HG02840 (cell line): ENCODE measurements at regions not wholly inside any gene's neighbourhood (a gene's known extent, or its start where the extent isn't known, plus 50 kb on each side); places are given as distances from the start of the nearest gene placed in this dataset.
"Not testable (repeated sequence)": the region's sequence is repeated elsewhere in the genome, so short reads cannot be mapped to it uniquely, and the experiment has no call there.

ENCODE experiments used
- ATAC-seq: cut with Tn5 transposase; IDR thresholded peaks from one replicate; pipeline ENCODE4 v1.9.1; 2021; ENCODE audit warnings: mild to moderate bottlenecking, moderate library complexity, moderate number of reproducible peaks; ENCODE audit not compliant: unreplicated experiment, low FRiP score

DNA sequence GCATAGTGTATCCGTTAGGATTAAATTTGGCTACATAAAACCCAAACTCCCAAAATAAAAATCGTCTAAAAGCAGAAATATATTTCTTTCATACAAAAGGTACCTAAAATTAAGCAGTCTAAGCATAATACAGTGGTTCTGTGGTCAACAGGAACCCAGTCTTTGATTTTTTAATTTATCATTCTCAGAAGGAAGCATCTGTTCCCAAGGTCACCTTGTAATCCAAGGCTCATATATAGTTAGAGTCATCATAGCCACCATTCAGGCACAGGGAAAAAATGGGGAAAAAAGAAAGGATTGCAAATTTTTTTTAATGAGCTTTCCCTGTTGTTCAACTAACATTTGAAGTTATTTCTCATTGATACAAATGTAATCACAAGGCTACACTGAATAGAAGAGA is 983.2 kb downstream of the PLOD2 start:
- no peak for ATAC-seq

DNA sequence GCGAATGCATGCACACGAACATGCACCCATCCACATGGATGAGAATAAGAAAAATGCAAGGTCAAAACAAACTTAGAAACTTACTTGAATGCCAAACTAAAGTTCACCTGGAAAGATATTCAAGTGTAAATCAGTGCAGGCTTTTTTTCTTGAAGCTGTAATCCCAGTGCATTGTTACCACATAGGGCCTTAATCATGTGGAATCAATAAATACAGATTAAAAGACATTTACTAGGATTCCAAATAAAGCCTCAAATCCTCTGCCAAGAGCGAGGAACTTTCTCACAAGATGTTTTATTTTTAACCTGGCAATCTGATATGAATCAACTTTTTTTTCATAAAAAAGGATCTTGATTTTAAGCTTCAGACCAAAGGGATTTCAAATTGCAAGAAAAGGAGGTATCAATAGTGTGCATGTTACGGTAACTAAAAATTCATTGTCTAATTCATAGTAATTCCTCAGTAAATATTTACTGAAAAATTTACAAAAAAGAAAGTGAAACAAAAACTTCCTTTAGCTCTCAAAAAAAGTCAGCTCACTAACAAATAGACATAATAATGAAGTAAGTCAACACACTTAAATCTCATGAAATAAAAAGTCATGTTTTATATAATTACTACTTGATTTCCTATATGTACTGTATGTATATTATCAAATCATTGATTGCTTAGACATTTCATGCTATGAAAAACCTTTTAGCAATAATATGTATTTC is 978.6 kb downstream of the PLOD2 start:
- no peak for ATAC-seq

DNA sequence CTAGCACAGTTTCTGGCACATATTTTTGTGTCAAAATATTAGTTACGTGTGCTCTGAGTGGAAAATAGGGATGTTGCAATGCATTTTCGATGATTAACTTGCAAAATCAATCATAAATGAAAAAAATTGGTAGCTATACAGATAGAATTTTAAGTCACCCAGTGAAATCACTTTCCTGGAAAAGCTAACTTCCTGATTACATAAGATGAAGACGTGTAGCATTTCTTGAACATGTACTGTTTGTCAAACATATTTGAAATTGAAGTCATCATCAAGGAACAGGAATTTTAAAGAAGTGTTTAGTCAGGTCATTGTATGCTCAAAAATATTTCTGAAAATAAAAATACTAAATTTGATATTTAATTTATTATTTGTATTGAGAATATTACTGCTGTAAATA is 977.7 kb downstream of the PLOD2 start:
- ATAC-seq: no peak

DNA sequence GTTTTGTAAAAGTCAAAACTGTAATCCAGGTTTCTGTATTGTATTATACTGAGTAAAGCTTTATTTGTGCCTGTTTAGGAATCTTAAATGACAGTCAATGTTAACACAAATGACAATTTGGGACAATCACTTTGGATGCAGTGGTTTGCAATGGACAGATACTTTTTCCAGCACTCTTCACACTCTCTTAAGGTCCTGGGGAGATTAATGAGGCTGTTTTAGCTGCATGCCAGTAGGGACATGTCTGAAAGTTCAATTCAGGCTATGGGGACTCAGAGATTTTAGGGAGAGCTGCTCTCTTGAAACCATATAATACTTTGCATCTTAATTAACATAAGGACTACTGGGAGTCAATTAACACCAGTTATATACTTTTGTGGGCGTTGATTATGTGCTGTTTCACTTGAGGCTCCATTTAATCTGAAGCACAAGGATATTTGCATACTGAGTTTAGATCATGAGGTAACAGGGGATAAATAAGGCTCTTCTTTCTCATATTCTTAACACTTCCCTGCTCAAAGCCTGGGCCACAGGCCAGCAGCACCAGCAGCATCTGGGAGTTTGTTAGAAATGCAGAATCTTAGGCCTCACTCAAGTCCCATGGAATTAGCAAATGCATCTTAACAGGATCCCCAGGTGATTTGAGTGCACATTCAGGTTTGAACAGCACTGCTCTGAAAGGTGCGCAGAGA is 972.8 kb downstream of the PLOD2 start:
- ATAC-seq: no peak

DNA sequence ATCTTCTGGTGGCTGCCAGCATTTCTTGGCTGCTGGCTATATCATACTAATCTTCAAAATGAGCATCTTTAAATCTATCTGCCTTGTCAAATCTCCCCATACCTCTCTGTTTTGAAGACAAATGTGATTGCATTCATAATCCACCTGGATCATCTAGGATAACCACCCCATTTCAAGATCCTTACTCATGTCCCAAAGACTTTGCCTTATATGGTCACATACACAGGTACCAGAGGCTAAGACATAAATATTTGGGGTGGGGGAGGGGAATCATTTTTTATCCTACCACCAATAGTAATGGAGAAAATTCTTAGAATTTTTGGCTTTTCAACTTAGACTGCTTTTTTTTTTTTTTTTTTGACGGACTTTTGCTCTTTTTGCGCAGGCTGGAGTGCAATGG is 970.8 kb downstream of the PLOD2 start:
- ATAC-seq: no peak

DNA sequence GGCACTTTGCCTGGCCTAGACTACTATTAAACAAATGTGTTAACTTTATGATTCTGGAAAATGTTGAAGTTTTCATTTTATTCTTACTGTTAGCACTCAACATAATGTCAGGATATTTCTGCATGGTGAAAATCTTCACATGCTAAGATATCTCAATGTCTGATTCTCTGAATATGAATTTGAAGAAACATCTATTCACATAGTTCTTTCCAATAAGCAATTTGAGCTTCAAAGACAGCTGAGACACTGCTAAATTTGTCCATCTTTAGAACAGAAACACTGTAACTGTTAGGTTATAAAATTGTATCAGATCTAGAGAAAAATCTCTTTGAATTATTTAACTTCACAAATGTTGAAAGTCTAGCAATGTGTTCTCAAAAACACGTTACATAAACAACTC is 970.2 kb downstream of the PLOD2 start:
- no peak for ATAC-seq

DNA sequence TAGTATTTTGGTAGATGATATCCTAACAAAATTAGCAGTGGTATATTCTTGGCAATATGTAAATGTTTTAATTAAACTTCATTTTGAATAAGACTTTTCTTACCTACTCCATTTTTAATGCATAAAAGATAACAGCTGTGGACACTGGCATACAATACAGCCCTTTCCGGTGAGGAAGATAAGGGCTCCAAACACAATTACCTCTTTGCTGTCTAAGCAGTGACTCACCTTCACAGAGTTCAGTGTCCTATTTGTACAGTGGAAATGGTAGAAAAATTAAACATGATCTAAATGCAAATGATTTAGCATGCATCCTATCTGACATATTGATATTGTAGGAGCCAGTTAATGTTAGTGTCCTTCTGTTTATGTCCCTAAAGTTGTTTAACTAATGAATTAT is 969.4 kb downstream of the PLOD2 start:
- ATAC-seq: no peak

DNA sequence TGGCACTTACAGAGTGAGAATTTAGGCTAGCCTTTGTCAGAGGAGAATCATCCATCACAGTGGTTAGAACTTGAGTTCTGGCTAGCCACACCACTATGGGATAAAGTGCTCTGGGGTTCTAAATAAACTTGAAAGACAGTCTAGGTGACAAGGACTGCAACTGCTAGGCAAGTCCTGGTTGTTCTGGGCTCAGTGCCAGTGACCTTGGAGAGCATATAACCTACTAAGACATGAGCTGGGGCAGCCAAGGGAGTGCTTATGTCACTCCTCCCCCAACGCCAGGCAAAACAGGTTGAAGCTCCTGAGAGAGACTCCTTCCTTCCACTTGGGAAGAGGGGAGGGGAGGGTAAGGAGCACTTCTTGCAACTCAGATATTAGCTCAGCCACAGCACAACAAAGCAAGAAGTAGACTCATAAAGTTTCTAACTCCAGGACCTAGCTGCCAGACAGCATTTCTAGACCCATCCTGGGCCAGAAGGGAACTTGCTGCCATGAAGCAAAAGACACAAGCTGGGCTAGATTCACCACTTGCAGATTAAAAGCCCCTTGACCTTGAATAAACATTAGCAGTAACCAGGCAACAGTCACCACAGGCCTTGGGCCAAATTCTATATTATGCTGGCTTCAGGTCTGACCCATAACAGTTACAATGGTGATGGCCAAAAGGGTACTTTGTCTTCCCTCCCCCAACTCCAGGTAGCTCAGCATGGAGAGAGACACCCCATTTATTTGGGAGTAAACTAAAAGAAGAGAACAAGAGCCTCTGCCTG is 963.7 kb downstream of the PLOD2 start:
- no peak for ATAC-seq

DNA sequence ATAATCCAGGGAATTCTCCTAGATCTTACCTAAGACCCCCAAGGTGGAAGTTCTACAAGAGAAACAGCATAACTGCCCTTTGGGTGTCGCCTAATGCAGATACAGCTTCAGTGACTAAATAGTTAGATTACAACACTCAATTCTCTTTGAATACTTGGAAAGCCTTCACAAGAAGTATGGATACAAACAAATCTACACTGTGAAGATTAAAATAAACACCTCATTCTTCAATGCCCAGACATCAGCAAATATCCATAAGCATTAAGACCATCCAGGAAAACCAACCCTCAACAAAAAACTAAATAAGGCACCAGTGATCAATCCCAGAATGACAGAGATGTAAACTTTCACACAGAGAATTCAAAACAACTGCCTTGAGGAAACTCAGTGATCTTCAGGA is 963.2 kb downstream of the PLOD2 start:
- no peak for ATAC-seq

DNA sequence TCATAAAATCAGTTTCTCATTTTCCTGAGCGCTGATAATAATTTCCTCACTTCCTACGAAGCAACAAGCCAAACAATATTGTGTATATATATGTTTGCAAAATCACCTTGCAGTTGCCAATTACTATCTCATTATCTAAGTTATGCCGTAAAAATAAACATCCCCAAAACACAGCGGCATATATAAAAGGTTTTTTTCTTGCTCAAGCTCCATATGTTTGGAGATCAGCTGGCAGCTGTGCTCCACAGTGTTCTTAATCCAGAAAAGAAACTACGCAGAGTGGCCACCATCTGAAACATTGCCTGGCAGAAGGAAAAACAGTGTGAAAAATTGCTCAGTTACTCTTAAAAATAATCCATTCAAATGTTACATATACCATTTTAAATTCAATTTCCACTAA is 951.4 kb downstream of the PLOD2 start:
- no peak for ATAC-seq

DNA sequence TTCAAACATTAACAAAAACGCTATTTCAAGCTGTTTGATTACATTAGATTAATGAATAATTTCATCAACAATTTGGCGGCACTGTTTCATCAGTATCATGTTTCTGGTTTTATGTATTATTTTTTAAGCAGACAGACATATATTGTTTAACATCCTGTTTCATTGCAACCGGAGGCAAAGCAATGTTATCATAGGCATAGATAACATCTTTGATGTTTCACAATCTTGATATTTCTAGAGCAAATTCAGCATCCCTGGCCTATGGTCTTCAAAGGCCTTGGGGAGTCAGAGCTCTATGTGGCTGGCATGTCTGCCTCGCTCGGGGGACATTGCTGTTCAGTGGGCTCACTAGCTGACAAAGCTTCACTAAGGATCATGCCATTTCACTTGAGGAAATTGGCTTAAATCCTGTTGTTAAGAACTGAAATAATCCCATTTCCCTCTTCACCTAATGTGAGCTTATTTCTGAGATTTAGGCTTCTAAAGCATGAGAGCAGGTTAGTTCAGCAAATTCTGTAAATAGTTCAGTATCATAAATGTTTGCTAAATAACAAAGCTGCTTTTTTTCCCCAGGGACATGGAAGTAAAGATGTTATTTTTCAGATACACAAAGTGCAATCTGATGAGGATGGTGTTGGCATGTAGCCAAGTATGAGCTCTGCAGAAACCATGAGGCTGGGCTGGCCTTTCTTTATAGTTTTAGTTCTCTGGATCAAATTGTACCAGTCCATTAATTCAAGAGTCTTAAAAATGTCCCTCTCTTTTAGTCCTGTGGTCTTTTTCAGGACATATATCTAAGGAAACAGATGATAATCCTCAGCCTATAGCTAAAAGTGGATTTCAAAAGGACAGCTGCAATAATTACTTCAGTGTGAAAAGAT is 941.4 kb downstream of the PLOD2 start:
- no peak for ATAC-seq

DNA sequence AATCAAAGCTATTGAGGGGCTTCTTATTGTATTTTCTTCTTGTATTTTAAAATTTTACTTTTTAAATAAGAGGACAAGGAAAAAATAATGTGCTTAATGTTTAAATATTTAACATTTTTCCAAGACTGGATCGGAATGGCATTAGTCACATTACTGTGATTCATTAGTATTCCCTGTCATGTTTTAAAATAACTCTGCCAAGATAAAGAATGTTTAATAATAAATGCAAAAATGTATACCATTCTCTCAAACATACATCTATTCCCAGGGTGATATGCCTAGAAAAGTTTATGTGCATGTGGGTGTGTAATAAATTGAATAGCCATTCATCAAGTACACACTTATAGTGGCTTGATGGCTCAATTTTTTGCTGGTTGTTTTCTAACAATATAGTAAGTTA is 936.1 kb downstream of the PLOD2 start:
- no peak for ATAC-seq

DNA sequence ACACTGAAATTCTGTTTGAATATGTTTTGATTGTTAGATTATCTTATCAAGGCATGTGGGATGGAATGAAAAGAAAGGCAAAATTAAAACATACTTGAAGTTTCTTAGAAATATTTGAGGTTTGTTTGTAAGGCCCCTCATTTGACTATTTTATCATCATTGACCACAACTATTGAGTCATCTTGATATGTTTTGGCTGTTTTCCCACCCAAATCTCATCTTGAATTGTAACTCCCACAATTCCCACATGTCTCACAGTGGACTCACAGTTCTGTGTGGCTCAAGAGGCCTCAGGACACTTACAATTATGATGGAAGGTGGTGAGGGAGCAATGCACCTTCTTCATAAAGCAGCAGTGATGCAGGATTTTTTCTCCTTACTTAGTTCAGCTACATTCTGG is 917.1 kb downstream of the PLOD2 start:
- ATAC-seq: no peak

DNA sequence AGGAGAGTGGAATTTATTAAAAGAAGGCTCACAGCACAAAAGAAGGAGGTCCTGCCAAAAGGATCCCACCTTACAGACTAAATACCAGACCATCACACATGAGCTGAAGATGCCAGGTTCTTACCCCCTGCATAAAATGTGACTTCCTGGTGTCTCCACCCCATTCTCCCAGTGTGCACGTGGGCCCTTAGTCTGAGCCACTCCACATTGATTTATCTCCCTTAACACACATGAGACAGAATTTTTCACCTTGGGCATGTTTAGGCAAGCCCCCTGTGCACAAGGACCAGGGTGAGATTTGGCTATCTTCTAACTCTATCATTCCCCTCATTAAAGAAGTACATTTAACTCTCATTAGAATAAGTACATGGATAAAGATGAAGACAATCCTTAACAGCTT is 916.7 kb downstream of the PLOD2 start:
- ATAC-seq: no peak

DNA sequence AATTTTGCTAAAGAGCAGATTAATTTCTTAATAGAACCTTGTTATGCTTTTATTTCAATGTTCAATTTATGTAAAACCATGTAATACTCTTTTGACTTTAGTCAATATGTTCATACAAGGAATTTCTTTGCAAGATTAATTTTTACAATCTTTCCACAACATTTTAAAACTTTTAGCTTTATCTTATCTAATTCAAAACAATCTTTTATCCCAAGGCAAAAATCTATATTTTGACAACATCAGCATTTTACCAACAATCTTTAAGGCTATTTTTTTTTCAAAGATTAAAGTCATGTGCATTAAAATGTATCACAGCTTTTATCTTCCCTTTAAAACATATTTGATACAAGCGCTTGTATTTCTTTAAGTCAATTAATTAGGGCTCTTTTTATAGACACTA is 914.7 kb downstream of the PLOD2 start:
- no peak for ATAC-seq

DNA sequence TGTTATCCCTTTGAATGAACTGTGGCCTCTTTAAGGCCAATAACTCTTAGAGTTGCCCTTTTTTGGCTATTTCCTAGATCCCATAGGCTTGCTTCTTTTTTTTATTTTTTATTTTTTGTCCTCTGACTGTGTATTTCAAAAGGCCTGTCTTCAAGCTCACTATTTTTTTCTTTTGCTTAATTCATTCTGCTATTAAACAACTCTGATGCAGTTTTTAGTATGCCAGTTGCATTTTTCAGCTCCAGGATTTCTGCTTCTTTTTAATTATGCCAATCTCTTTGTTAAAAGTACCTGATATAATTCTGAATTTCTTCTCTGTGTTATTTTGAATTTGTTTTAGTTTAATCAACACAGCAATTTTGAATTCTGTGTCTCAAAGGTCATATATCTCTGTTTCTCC is 912.1 kb downstream of the PLOD2 start:
- ATAC-seq: no peak

DNA sequence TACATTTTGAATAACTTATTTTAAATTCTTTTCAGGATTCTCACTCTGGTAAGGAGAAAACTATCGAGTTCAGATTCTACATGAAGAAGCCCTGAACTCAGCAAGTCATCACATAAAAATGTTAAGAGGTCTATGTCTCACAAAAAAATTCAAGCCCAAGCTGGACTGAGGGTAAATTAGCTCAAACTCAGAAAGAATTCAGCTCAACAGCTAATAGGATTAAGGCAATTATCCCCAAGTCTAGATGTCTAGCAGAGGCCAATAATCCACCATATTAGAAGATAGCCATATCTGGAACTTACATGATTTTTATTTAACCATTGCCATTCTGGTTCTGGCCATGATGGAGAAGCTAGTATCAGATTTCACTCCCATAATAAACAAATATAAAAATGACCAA is 909.7 kb downstream of the PLOD2 start:
- ATAC-seq: no peak

DNA sequence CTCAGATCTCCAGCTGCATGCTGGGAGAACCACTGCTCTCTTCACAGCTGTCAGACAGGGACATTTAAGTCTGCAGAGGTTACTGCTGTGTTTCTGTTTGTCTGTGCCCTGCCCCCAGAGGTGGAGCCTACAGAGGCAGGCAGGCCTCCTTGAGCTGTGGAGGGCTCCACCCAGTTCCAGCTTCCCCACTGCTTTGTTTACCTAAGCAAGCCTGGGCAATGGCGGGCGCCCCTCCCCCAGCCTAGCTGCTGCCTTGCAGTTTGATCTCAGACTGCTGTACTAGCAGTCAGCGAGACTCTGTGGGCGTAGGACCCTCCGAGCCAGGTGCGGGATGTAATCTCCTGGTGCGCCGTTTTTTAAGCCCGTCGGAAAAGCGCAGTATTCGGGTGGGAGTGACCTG is 903.0 kb downstream of the PLOD2 start:
- ATAC-seq: not testable (repeated sequence)

DNA sequence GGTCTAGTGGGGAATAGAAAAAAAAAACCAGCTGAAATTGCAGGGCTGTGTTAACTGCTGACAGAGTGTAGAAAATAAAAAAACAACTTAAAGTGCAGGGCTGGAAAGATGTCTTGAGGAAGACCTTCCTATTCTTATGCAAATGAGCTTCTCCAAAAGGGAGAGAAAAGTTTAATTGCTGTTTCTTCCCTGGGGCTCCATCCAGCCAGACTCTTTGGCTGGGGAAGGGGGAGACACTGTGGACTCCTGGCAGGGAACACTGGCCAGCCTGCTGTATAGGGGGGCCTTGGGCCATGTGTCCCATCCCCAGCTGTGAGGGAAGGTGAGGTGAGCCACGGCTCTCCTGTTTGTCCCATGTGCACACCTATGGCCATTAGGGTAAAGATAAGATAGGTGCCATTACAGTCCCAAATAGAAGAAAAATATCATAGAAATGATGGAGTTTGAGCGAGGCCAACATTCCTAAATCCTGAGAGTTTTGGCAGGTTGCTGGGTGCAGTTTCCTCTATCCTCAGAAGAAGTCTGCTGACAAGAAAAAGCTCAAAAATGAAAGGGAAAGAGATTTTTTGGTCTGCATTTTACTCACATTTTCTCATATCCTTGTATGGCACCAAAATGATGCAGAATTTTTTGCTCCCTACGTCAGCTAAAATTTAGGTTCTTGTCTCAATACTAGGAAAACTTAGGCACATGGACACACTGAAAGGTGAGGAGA is 901.7 kb downstream of the PLOD2 start:
- no peak for ATAC-seq

DNA sequence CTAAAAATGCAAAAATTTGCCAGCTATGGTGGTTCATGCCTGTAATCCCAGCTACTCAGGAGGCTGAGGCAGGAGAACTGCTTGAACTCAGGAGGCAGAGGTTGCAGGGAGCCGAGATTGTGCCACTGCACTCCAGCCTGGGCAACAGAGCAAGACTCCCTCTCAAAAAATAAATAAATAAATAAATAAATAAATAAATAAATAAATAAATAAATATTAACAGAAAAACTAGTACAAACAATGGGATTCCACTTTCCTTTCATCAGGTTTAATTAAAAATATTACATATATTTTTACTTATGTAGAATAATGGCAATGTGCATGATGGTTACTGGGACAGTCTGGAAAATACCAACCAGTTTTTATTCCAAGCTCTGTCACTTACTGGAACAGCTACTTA is 897.5 kb downstream of the PLOD2 start:
- not testable (repeated sequence) for ATAC-seq
